Heart right ventricle (tissue), 16 donors: ENCODE measurements at regions not wholly inside any gene's neighbourhood (a gene's known extent, or its start where the extent isn't known, plus 50 kb on each side); places are given as distances from the start of the nearest gene placed in this dataset.
"Not testable (repeated sequence)": the region's sequence is repeated elsewhere in the genome, so short reads cannot be mapped to it uniquely, and the experiment has no call there.

ENCODE experiments used
- ATAC-seq, 8 donors: fragments of 200-7000 bp; cut with Tn5 transposase; one replicate each; pipeline ENCODE4 v1.9.1; 2020; ENCODE audit warnings: mild to moderate bottlenecking in 8 of 8, moderate library complexity in 8 of 8, moderate number of reproducible peaks in 1 of 8
- DNase-seq, 2 donors: peaks; one replicate each; pipeline ENCODE4 v3.0.0-alpha.2; 2020
- H3K27ac ChIP-seq, 10 donors: fragments of 200-600 bp; sonication (generic) in 2 of 10; one replicate each; pipeline versions ENCODE4 v1.5.0 to v1.8.0; 2020 to 2022; ENCODE audit warnings: mild to moderate bottlenecking in 3 of 10
- H3K27me3 ChIP-seq, 7 donors: fragments of 200-600 bp; one replicate each; pipeline ENCODE4 v1.8.0; 2021 to 2022; ENCODE audit warnings: mild to moderate bottlenecking in 2 of 7
- H3K36me3 ChIP-seq, 9 donors: fragments of 200-600 bp; sonication (generic) in 1 of 9; one replicate each; pipeline versions ENCODE4 v1.5.0 to v1.8.0; 2020 to 2022; ENCODE audit warnings: mild to moderate bottlenecking in 2 of 9
- H3K4me1 ChIP-seq, 9 donors: fragments of 200-600 bp; sonication (generic) in 1 of 9; one replicate each; pipeline versions ENCODE4 v1.5.0 to v1.8.0; 2020 to 2022; ENCODE audit warnings: mild to moderate bottlenecking in 4 of 9
- H3K4me3 ChIP-seq, 10 donors: fragments of 200-600 bp; sonication (generic) in 2 of 10; one replicate each; pipeline versions ENCODE4 v1.5.0 to v1.8.0; 2020 to 2022; ENCODE audit warnings: mild to moderate bottlenecking in 7 of 10, moderate library complexity in 2 of 10
- H3K9me3 ChIP-seq, 11 donors: fragments of 200-600 bp in 10 of 11; sonication (generic) in 2 of 11; one replicate each; pipeline versions ENCODE4 v1.5.0 to v1.8.0; 2013 to 2022; ENCODE audit warnings: mild to moderate bottlenecking in 2 of 11, control low read depth in 1 of 11, moderate library complexity in 1 of 11
- WGBS, 2 donors: extraction: QIAGEN DNeasy Blood & Tissue Kit; methylation state at CpG; one replicate each; pipeline ENCODE4 v1.1.7; 2013; ENCODE audit warnings: inconsistent platforms in 1 of 2; 5-methylcytosine and 5-hydroxymethylcytosine counted together
- intact Hi-C, 10 donors: fragments of 100-400 bp; cut with DNase I; formaldehyde crosslinking; loops; one replicate each; pipeline versions ENCODE4 v1.11.1 to v1.14.2; 2022
- TF ChIP-seq, protein P1 (sequence below), 9 donors: fragments of 200-600 bp; sonication (generic) in 2 of 9; IDR thresholded peaks; one replicate each; pipeline versions ENCODE4 v1.5.0 to v1.8.0; 2021 to 2022; ENCODE audit warnings: antibody characterized with exemption in 9 of 9, mild to moderate bottlenecking in 5 of 9, moderate library complexity in 1 of 9
- donor health status: Arrhythmogenic right ventricular cardiomyopathy.
- donor health status: ischemic (EF 13 %, LVEDD 7.1; RV severe dilation, severe dysfunction).
- donor health status: healthy with polysubstance abuse.
- donor health status: DM: no; HTN: yes; CAD: no.
- donor health status: DM: no; HTN: no; CAD: no.
- donor health status: ischemic (EF 25% LVEDD 6.9; RV normal size, moderate dysfunction).
- donor health status: ischemic (EF 25% LVEDD 5.7; RV mildly dilated, moderate dysfunction).
- donor health status: healthy.
- donor health status: DM: yes; HTN: yes; CAD: no.
- donor health status: Ischemic cardiomyopathy.
- donor health status: ischemic (EF 35%, LVEDD 5.7; RV mildly dilated, moderate dysfunction).
- donor health status: nonischemic (EF 11% LVEDD 7.7; RV severe dilation, severe dysfunction).
- donor health status: DM: yes; HTN: yes; CAD: no.
- donor health status: PGD.
- donor health status: ischemic (EF 29% LVEDD 5.4; RV normal size, mild dysfunction).
- donor health status: nonischemic (EF 23%, LVEDD 6.1; RV moderate dilation, normal function).

DNA sequence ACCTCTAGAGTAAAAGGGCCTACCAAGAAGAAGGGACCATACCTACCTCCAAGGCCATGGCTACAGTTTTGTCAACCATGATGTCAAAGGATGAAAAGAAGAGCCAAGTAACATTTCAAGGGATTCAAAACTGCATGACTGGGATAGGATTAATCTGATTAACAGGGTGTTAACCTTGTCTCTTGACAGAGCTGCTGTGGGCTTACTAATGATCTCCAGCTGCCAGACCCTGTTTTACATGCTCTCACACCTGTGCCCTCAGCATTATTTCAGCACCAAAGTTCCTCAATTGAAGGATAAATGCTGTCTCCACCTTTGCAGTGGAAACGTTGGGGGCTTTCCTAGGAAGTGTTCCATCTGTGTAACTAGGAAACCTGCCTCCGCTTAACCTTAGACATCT is 78.3 kb downstream of the DMAC1 start:
- DNase-seq = no peak
- intact Hi-C loops = no loop called here
- WGBS, 2 donors = 72 to 85% methylated on average over 2 of the region's 2 CpGs
- H3K27ac ChIP-seq = no peak overlapping the region
- peaks cover 0 to 10% (median 0%) of the 10 kb centered on the region in 11 donors for H3K9me3 ChIP-seq
- no peaks in the 10 kb centered on the region for H3K36me3 ChIP-seq
- H3K4me1 ChIP-seq = no peaks in the 10 kb centered on the region
- no peaks in the 10 kb centered on the region for H3K27me3 ChIP-seq
- no peak overlapping the region for H3K4me3 ChIP-seq
- TF ChIP-seq, protein P1, sequence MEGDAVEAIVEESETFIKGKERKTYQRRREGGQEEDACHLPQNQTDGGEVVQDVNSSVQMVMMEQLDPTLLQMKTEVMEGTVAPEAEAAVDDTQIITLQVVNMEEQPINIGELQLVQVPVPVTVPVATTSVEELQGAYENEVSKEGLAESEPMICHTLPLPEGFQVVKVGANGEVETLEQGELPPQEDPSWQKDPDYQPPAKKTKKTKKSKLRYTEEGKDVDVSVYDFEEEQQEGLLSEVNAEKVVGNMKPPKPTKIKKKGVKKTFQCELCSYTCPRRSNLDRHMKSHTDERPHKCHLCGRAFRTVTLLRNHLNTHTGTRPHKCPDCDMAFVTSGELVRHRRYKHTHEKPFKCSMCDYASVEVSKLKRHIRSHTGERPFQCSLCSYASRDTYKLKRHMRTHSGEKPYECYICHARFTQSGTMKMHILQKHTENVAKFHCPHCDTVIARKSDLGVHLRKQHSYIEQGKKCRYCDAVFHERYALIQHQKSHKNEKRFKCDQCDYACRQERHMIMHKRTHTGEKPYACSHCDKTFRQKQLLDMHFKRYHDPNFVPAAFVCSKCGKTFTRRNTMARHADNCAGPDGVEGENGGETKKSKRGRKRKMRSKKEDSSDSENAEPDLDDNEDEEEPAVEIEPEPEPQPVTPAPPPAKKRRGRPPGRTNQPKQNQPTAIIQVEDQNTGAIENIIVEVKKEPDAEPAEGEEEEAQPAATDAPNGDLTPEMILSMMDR (IDR thresholded peaks at IDR 0.05) = no peak
- no peak for ATAC-seq

DNA sequence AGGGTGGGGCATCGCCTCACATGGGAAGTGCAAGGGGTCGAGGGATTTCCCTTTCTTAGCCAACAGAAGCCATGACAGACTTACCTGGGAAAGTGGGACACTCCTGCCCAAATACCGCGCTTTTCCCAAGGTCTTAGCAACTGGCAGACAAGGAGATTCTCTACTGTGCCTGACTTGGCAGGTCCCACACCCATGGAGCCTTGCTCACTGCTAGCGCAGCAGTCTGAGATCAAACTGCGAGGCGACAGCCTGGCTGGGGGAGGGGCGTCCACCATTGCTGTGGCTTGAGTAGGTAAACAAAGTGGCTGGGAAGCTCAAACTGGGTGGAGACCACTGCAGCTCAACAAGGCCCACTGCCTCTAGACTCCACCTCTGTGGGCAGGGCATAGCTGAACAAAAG is 86.5 kb downstream of the DMAC1 start:
- 85 to 95% methylated on average over 8 of the region's 8 CpGs for WGBS, 2 donors
- ATAC-seq, H3K4me3 ChIP-seq, H3K9me3 ChIP-seq, DNase-seq, H3K4me1 ChIP-seq, H3K27me3 ChIP-seq, intact Hi-C loops, H3K27ac ChIP-seq, H3K36me3 ChIP-seq: not testable (repeated sequence)

DNA sequence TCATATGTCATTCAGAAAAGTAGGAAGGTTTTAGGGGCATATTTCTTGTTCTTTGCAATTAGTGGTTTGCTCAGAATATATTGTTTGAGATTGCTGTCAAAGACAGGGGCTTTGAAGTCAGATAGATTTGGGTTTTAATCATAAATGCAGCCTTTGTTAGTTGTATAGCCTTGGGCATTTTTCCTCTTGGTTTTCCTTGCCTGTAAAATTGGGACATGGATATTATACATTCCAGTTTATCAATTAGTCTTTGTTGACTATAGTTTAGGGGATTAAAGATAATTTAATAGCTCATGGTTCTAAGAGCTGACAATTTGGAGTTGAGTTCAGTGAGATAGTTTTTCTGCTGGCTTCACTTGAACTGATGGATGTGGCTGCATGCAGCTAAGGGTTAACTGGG is 88.9 kb downstream of the DMAC1 start:
- H3K27me3 ChIP-seq = no peaks in the 10 kb centered on the region
- H3K4me1 ChIP-seq = no peaks in the 10 kb centered on the region
- intact Hi-C loops = no loop called here
- no peaks in the 10 kb centered on the region for H3K36me3 ChIP-seq
- DNase-seq (no peak), ATAC-seq (no peak)
- H3K27ac ChIP-seq = no peak overlapping the region
- peaks cover 0 to 4% (median 0%) of the 10 kb centered on the region in 11 donors for H3K9me3 ChIP-seq
- H3K4me3 ChIP-seq = no peak overlapping the region
- TF ChIP-seq, protein P1 (IDR thresholded peaks at IDR 0.05) = no peak

DNA sequence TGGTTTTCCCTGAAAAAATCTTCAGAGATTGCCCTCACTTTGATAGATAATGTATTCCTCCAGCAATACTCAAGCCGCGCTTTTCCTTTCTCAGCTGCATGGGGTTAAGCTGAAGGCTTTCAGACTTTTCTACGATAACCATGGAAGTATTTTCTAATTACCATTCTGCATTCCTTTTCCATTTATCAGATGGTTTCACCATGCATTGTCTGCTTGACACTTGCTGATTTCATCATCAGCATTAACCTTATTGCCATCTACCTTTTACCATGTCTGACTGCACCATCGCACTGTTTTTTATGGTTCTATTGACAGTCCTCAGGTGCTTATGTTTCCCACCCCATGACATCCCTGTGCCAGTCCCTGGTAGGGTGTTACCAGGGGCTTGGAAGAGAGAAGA is 91.6 kb downstream of the DMAC1 start:
- intact Hi-C loops = no loop called here
- ATAC-seq = no peak

DNA sequence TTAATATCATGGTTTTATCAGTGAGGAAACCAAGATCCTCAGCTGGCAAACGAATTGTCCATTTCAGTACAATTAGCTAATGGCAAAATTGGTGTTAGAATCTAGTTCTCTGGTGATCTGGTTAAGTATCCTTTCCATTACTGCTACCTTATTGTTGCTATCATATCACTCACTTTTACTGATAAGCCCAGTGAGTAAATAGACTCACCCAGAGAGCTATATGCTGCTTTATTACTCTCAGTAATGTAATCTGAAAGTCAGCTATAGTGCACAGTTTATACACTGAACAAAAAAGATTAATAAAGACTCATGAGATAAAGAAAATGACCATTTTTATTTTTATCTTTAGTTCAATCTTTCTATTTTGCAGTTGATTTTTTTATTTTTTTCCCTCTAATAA is 95.0 kb downstream of the DMAC1 start:
- DNase-seq (no peak), ATAC-seq (no peak)
- H3K4me3 ChIP-seq = no peak overlapping the region
- no peaks in the 10 kb centered on the region for H3K4me1 ChIP-seq
- intact Hi-C loops = no loop called here
- H3K27me3 ChIP-seq = peaks cover 0 to 2% (median 0%) of the 10 kb centered on the region in 7 donors
- 52 to 61% methylated on average over 1 of the region's 1 CpG for WGBS, 2 donors
- H3K9me3 ChIP-seq = no peaks in the 10 kb centered on the region
- TF ChIP-seq, protein P1 (IDR thresholded peaks at IDR 0.05) = no peak
- H3K27ac ChIP-seq = no peak overlapping the region
- H3K36me3 ChIP-seq = no peaks in the 10 kb centered on the region

More for the DNA sequence above, 91.6 kb downstream of the DMAC1 start:
- Histone ChIP-seq H3K9me3 (no peaks in the 10 kb centered on the region), H3K4me3 (no peak overlapping the region), H3K36me3 (no peaks in the 10 kb centered on the region), H3K4me1 (no peaks in the 10 kb centered on the region), H3K27me3 (no peaks in the 10 kb centered on the region), H3K27ac (no peak overlapping the region)
- DNase-seq = no peak
- 92 to 93% methylated on average over 4 of the region's 4 CpGs for WGBS, 2 donors
- TF ChIP-seq, protein P1 (IDR thresholded peaks at IDR 0.05) = no peak
